ENCODE measurements at regions not wholly inside any gene's neighbourhood (a gene's known extent, or its start where the extent isn't known, plus 50 kb on each side); places are given as distances from the start of the nearest gene placed in this dataset.
A peak's percentile ranks its signal among the peaks of the same experiment; 100 is the strongest.

GRCh38 chr22:25364281-25364680, 144.8 kb downstream of the CRYBB2 start:
- H3K27ac ChIP-seq (ENCODE audit: low read depth) = no peak overlapping the region
- TF ChIP-seq REST (IDR thresholded peaks at IDR 0.05; ENCODE audit: unreplicated experiment) (no peak), EZH2 (IDR thresholded peaks at IDR 0.05; ENCODE audit: low read depth, unreplicated experiment) (no peak), CTCF (conservative IDR thresholded peaks at IDR 0.05; ENCODE audit: low read depth in 2 of 2) (no peak), JUNB (IDR thresholded peaks at IDR 0.05; ENCODE audit: unreplicated experiment) (no peak), ZNF331 (CRISPR knock-in tag; IDR thresholded peaks at IDR 0.05; ENCODE audit: low read depth) (no peak), ETS1 (IDR thresholded peaks at IDR 0.05) (no peak), STAT1 (IDR thresholded peaks at IDR 0.05; ENCODE audit: unreplicated experiment) (no peak), POLR2AphosphoS5 (IDR thresholded peaks at IDR 0.05; ENCODE audit: low read depth) (no peak)
- no peak overlapping the region for H3K4me3 ChIP-seq
- H2AFZ ChIP-seq = no peak overlapping the region
- 0 out of 2 replicates have a peak overlapping the region, but pooled peaks have one; percentile 44 for H3K27ac Mint-ChIP-seq
- no peaks in the 10 kb centered on the region for H3K27me3 ChIP-seq (ENCODE audit: insufficient read depth)
- no peaks in the 10 kb centered on the region for H3K36me3 ChIP-seq (ENCODE audit: insufficient read depth)
- H3K27me3 Mint-ChIP-seq (ENCODE audit: insufficient read depth, low read depth, poor library complexity) = peaks cover 22% of the 10 kb centered on the region
- ATAC-seq (no peak), DNase-seq (ENCODE audit: low spot score) (no peak)
- no peak overlapping the region for H3K4me2 ChIP-seq
- no peaks in the 10 kb centered on the region for H3K9me2 ChIP-seq (ENCODE audit: insufficient read depth)
- peaks cover 6% of the 10 kb centered on the region; the same call in 2 of the 3 replicates for H3K36me3 Mint-ChIP-seq (ENCODE audit: low read depth)
- H3K4me3 Mint-ChIP-seq = no peak overlapping the region
- 0 out of 2 replicates have a peak, but pooled peaks cover 2% of the 10 kb centered on the region for H3F3A ChIP-seq (replicated peaks; ENCODE audit: low read depth)
- no peaks in the 10 kb centered on the region for H3K9me3 Mint-ChIP-seq
- H3K79me2 ChIP-seq (replicated peaks; ENCODE audit: insufficient read depth) = no peaks in the 10 kb centered on the region
- peaks cover 16% of the 10 kb centered on the region for H3K4me1 Mint-ChIP-seq
- H4K20me1 ChIP-seq (replicated peaks; ENCODE audit: insufficient read depth) = peaks cover 12% of the 10 kb centered on the region
- 0 out of 2 replicates have a peak, but pooled peaks cover 5% of the 10 kb centered on the region for H3K4me1 ChIP-seq (ENCODE audit: insufficient read depth)

- Histone ChIP-seq H3K4me2 (no peak overlapping the region), H3K79me2 (replicated peaks; ENCODE audit: insufficient read depth) (no peaks in the 10 kb centered on the region), H3K9me2 (ENCODE audit: insufficient read depth) (no peaks in the 10 kb centered on the region), H2AFZ (no peak overlapping the region), H3K36me3 (ENCODE audit: insufficient read depth) (no peaks in the 10 kb centered on the region), H4K20me1 (replicated peaks; ENCODE audit: insufficient read depth) (peaks cover 12% of the 10 kb centered on the region), H3K4me3 (no peak overlapping the region), H3F3A (replicated peaks; ENCODE audit: low read depth) (0 out of 2 replicates have a peak, but pooled peaks cover 2% of the 10 kb centered on the region), H3K4me1 (ENCODE audit: insufficient read depth) (0 out of 2 replicates have a peak, but pooled peaks cover 5% of the 10 kb centered on the region), H3K27ac (ENCODE audit: low read depth) (no peak overlapping the region; the same call in 1 of the 2 replicates), H3K27me3 (ENCODE audit: insufficient read depth) (no peaks in the 10 kb centered on the region)
- Mint-ChIP-seq H3K27ac (peak overlapping the region; percentile 44; the same call in 1 of the 2 replicates), H3K4me1 (peaks cover 16% of the 10 kb centered on the region), H3K9me3 (no peaks in the 10 kb centered on the region), H3K36me3 (ENCODE audit: low read depth) (peaks cover 4% of the 10 kb centered on the region; the same call in 2 of the 3 replicates), H3K27me3 (ENCODE audit: insufficient read depth, low read depth, poor library complexity) (peaks cover 22% of the 10 kb centered on the region), H3K4me3 (no peak overlapping the region; the same call in 2 of the 3 replicates)
- no peak for ATAC-seq
- no peak for DNase-seq (ENCODE audit: low spot score)
- TF ChIP-seq POLR2AphosphoS5 (IDR thresholded peaks at IDR 0.05; ENCODE audit: low read depth) = no peak
- TF ChIP-seq EZH2phosphoT487 (IDR thresholded peaks at IDR 0.05; ENCODE audit: unreplicated experiment) = no peak
- TF ChIP-seq REST (IDR thresholded peaks at IDR 0.05; ENCODE audit: unreplicated experiment) = no peak
- TF ChIP-seq CTCF (conservative IDR thresholded peaks at IDR 0.05; ENCODE audit: low read depth in 2 of 2) = no peak
- TF ChIP-seq JUNB (IDR thresholded peaks at IDR 0.05; ENCODE audit: unreplicated experiment) = no peak
- TF ChIP-seq NANOG (IDR thresholded peaks at IDR 0.05; ENCODE audit: borderline replicate concordance) = no peak
- TF ChIP-seq EZH2 (IDR thresholded peaks at IDR 0.05; ENCODE audit: low read depth, unreplicated experiment) = no peak
- TF ChIP-seq STAT1 (IDR thresholded peaks at IDR 0.05; ENCODE audit: unreplicated experiment) = no peak
- no peak for TF ChIP-seq ZNF331 (CRISPR knock-in tag; IDR thresholded peaks at IDR 0.05; ENCODE audit: low read depth)
Observed at GRCh38 chr22:25364736-25365241, 145.3 kb downstream of the CRYBB2 start.

Measured in GM23338 (cell line).